HUES6 (cell line): ENCODE measurements at regions not wholly inside any gene's neighbourhood (a gene's known extent, or its start where the extent isn't known, plus 50 kb on each side); places are given as distances from the start of the nearest gene placed in this dataset.
"Not testable (repeated sequence)": the region's sequence is repeated elsewhere in the genome, so short reads cannot be mapped to it uniquely, and the experiment has no call there.

Source experiments
- H3K27ac ChIP-seq: 2 replicates; pipeline ENCODE4 v1.7.0; 2013; ENCODE audit warnings: low read depth, mild to moderate bottlenecking, low read length, inconsistent platforms
- H3K27me3 ChIP-seq: 2 replicates; pipeline ENCODE4 v1.6.1; 2013; ENCODE audit warnings: low read length; ENCODE audit not compliant: control insufficient read depth, insufficient read depth
- H3K36me3 ChIP-seq: 2 replicates; pipeline ENCODE4 v1.6.1; 2013; ENCODE audit warnings: low read length; ENCODE audit not compliant: control insufficient read depth, insufficient read depth
- H3K4me1 ChIP-seq: 2 replicates; pipeline ENCODE4 v1.6.1; 2013; ENCODE audit warnings: low read length; ENCODE audit not compliant: control insufficient read depth, insufficient read depth
- H3K4me3 ChIP-seq: 2 replicates; pipeline ENCODE4 v1.5.1; 2013; ENCODE audit warnings: low read depth, low read length
- H3K9ac ChIP-seq: one replicate; pipeline ENCODE4 v1.6.1; 2013; ENCODE audit warnings: mild to moderate bottlenecking, low read length
- H3K9me3 ChIP-seq: 2 replicates; pipeline ENCODE4 v1.6.1; 2013; ENCODE audit warnings: low read depth, low read length; ENCODE audit not compliant: control insufficient read depth, insufficient read depth

- H3K36me3 ChIP-seq, H3K27ac ChIP-seq, H3K27me3 ChIP-seq, H3K4me3 ChIP-seq, H3K9me3 ChIP-seq, H3K9ac ChIP-seq, H3K4me1 ChIP-seq: not testable (repeated sequence)
Observed at GRCh38 chr9:14990647-14991046, 80.4 kb upstream of the FREM1 start.

GRCh38 chr9:14989811-14990210 is 79.6 kb upstream of the FREM1 start:
- Histone ChIP-seq H3K27me3 (no peaks in the 10 kb centered on the region), H3K9ac (no peak overlapping the region), H3K27ac (no peak overlapping the region), H3K36me3 (no peaks in the 10 kb centered on the region), H3K4me1 (no peaks in the 10 kb centered on the region), H3K9me3 (no peaks in the 10 kb centered on the region), H3K4me3 (no peak overlapping the region)

GRCh38 chr9:14989336-14989735 is 79.1 kb upstream of the FREM1 start:
- not testable (repeated sequence) for H3K4me3 ChIP-seq, H3K36me3 ChIP-seq, H3K27me3 ChIP-seq

GRCh38 chr9:14987858-14988257 is 77.6 kb upstream of the FREM1 start:
- Histone ChIP-seq H3K9ac (no peak overlapping the region), H3K27me3 (no peaks in the 10 kb centered on the region), H3K4me3 (no peak overlapping the region), H3K4me1 (no peaks in the 10 kb centered on the region), H3K36me3 (no peaks in the 10 kb centered on the region), H3K9me3 (no peaks in the 10 kb centered on the region), H3K27ac (no peak overlapping the region)

More at GRCh38 chr9:14989336-14989735, 79.1 kb upstream of the FREM1 start:
- not testable (repeated sequence) for H3K27ac ChIP-seq, H3K4me1 ChIP-seq, H3K9me3 ChIP-seq, H3K9ac ChIP-seq

GRCh38 chr9:14985419-14985818 is 75.2 kb upstream of the FREM1 start:
- no peaks in the 10 kb centered on the region for H3K4me1 ChIP-seq
- H3K9me3 ChIP-seq, result no peaks in the 10 kb centered on the region
- H3K36me3 ChIP-seq, result no peaks in the 10 kb centered on the region
- no peak overlapping the region for H3K4me3 ChIP-seq
- no peak overlapping the region for H3K9ac ChIP-seq
- no peak overlapping the region for H3K27ac ChIP-seq
- no peaks in the 10 kb centered on the region for H3K27me3 ChIP-seq

- Histone ChIP-seq H3K27me3 (no peaks in the 10 kb centered on the region), H3K36me3 (no peaks in the 10 kb centered on the region), H3K9me3 (no peaks in the 10 kb centered on the region), H3K9ac (no peak overlapping the region), H3K4me1 (no peaks in the 10 kb centered on the region), H3K27ac (no peak overlapping the region), H3K4me3 (no peak overlapping the region)
Observed at GRCh38 chr9:14983599-14983998, 73.4 kb upstream of the FREM1 start.

GRCh38 chr9:14981291-14981950 is 71.2 kb upstream of the FREM1 start:
- no peaks in the 10 kb centered on the region for H3K27me3 ChIP-seq
- H3K4me3 ChIP-seq, result no peak overlapping the region
- no peaks in the 10 kb centered on the region for H3K36me3 ChIP-seq
- H3K4me1 ChIP-seq, result no peaks in the 10 kb centered on the region
- H3K27ac ChIP-seq, result no peak overlapping the region
- H3K9ac ChIP-seq, result no peak overlapping the region
- H3K9me3 ChIP-seq, result no peaks in the 10 kb centered on the region

- H3K9me3 ChIP-seq, result no peaks in the 10 kb centered on the region
- H3K9ac ChIP-seq, result no peak overlapping the region
- H3K27ac ChIP-seq, result no peak overlapping the region
- no peaks in the 10 kb centered on the region for H3K27me3 ChIP-seq
- no peaks in the 10 kb centered on the region for H3K36me3 ChIP-seq
- H3K4me3 ChIP-seq, result no peak overlapping the region
- H3K4me1 ChIP-seq, result no peaks in the 10 kb centered on the region
Observed at GRCh38 chr9:14978022-14979000, 68.1 kb upstream of the FREM1 start.

GRCh38 chr9:14967450-14968321 is 57.5 kb upstream of the FREM1 start:
- Histone ChIP-seq H3K27ac (no peak overlapping the region), H3K4me1 (no peaks in the 10 kb centered on the region), H3K36me3 (no peaks in the 10 kb centered on the region), H3K9ac (no peak overlapping the region), H3K27me3 (no peaks in the 10 kb centered on the region), H3K9me3 (no peaks in the 10 kb centered on the region), H3K4me3 (no peak overlapping the region)

- H3K4me1 ChIP-seq, result no peaks in the 10 kb centered on the region
- H3K27me3 ChIP-seq, result no peaks in the 10 kb centered on the region
- no peak overlapping the region for H3K4me3 ChIP-seq
- no peak overlapping the region for H3K27ac ChIP-seq
- H3K9me3 ChIP-seq, result no peaks in the 10 kb centered on the region
- H3K36me3 ChIP-seq, result no peaks in the 10 kb centered on the region
- H3K9ac ChIP-seq, result no peak overlapping the region
Observed at GRCh38 chr9:14962193-14962882, 52.1 kb upstream of the FREM1 start.
